Spleen (tissue), 11 donors: ENCODE measurements at regions not wholly inside any gene's neighbourhood (a gene's known extent, or its start where the extent isn't known, plus 50 kb on each side); places are given as distances from the start of the nearest gene placed in this dataset.

Source experiments
- DNase-seq: peaks from one replicate; pipeline ENCODE4 v3.0.0-alpha.2; 2020
- H3K27ac ChIP-seq, 8 donors: fragments of 200-600 bp; sonication (generic) in 7 of 8; 1 replicate in 4 of 8; 2 replicates in 4 of 8; pipeline versions ENCODE4 v1.5.0 to v1.8.0; 2016 to 2021; ENCODE audit warnings: inconsistent platforms in 4 of 8, mild to moderate bottlenecking in 4 of 8, moderate library complexity in 1 of 8
- H3K27me3 ChIP-seq, 7 donors: fragments of 200-600 bp; sonication (generic) in 6 of 7; replicated peaks in 1 of 7; 1 replicate in 4 of 7; 2 replicates in 3 of 7; pipeline versions ENCODE4 v1.5.0 to v1.8.0; 2016 to 2021; ENCODE audit warnings: inconsistent platforms in 3 of 7, mild to moderate bottlenecking in 1 of 7
- H3K36me3 ChIP-seq, 6 donors: fragments of 200-600 bp; sonication (generic) in 5 of 6; 1 replicate in 4 of 6; 2 replicates in 2 of 6; pipeline versions ENCODE4 v1.5.0 to v1.8.0; 2016 to 2021; ENCODE audit warnings: inconsistent platforms in 2 of 6
- H3K4me1 ChIP-seq, 6 donors: fragments of 200-600 bp; sonication (generic) in 5 of 6; 1 replicate in 3 of 6; 2 replicates in 3 of 6; pipeline versions ENCODE4 v1.5.0 to v1.8.0; 2016 to 2021; ENCODE audit warnings: inconsistent platforms in 3 of 6
- H3K4me3 ChIP-seq, 8 donors: fragments of 200-600 bp; sonication (generic) in 7 of 8; 1 replicate in 4 of 8; 2 replicates in 4 of 8; pipeline versions ENCODE4 v1.5.0 to v1.8.0; 2016 to 2021; ENCODE audit warnings: inconsistent platforms in 4 of 8, mild to moderate bottlenecking in 4 of 8, moderate library complexity in 2 of 8
- H3K9me3 ChIP-seq, 8 donors: fragments of 200-600 bp; sonication (generic) in 7 of 8; 1 replicate in 4 of 8; 2 replicates in 4 of 8; pipeline versions ENCODE4 v1.5.0 to v1.8.0; 2016 to 2021; ENCODE audit warnings: inconsistent platforms in 4 of 8
- CTCF ChIP-seq, 11 experiments: fragments of 200-600 bp in 7 of 11; fragments of 450-650 bp in 4 of 11; sonication (generic) in 4 of 11; IDR thresholded peaks in 8 of 11; conservative IDR thresholded peaks in 3 of 11; 1 replicate in 7 of 11; 2 replicates in 4 of 11; pipeline versions ENCODE4 v1.4.0 to v1.8.0; 2016 to 2021; ENCODE audit warnings: antibody characterized with exemption in 11 of 11, inconsistent platforms in 4 of 11, mild to moderate bottlenecking in 1 of 11
- POLR2A ChIP-seq, 3 donors: fragments of 450-650 bp; IDR thresholded peaks; one replicate each; pipeline ENCODE4 v1.5.1; 2017; ENCODE audit warnings: antibody characterized with exemption in 3 of 3, mild to moderate bottlenecking in 1 of 3
- POLR2AphosphoS5 ChIP-seq, 3 donors: sonication (generic); formaldehyde crosslinking; IDR thresholded peaks; one replicate each; pipeline ENCODE4 v1.5.1; 2017; ENCODE audit warnings: antibody characterized with exemption in 3 of 3
- WGBS, 5 donors: extraction: QIAGEN DNeasy Blood & Tissue Kit in 3 of 5; methylation state at CpG; one replicate each; pipeline versions ENCODE4 v1.1.5 to v1.1.7; 2013 to 2018; 5-methylcytosine and 5-hydroxymethylcytosine counted together
- intact Hi-C: fragments of 100-400 bp; cut with DNase I; formaldehyde crosslinking; loops from one replicate; pipeline ENCODE4 v1.15.0; 2023; ENCODE audit warnings: low total_unique reads
- donor health status: healthy with polysubstance abuse.
- donor health status: DM: no; HTN: no; CAD: no; lungs with moderate emphysema.
- donor health status: DM: no; HTN: no; CAD: no.
- donor health status: Bipolar disorder and iron deficiency.
- donor health status: healthy.
- donor health status: DM: no; HTN: no; CAD: no.
- donor health status: DM: yes; HTN: yes; CAD: no.

GRCh38 chr3:161599697-161600096 lies 103.1 kb downstream of the OTOL1 start:
- DNase-seq = no peak

GRCh38 chr3:161600173-161600572 lies 103.6 kb downstream of the OTOL1 start:
- Histone ChIP-seq H3K9me3 (no peaks in the 10 kb centered on the region), H3K4me1 (no peaks in the 10 kb centered on the region), H3K4me3 (no peak overlapping the region), H3K27ac (no peak overlapping the region), H3K27me3 (no peaks in the 10 kb centered on the region), H3K36me3 (no peaks in the 10 kb centered on the region)
- intact Hi-C loops = no loop called here
- no peak for DNase-seq
- 61 to 91% (median 70%) methylated on average over 5 of the region's 5 CpGs for WGBS, 5 donors
- TF ChIP-seq POLR2A (IDR thresholded peaks at IDR 0.05) (no peak), CTCF (IDR thresholded peaks at IDR 0.05 in 8 of 11, conservative IDR thresholded peaks at IDR 0.05 in 3 of 11) (no peak), POLR2AphosphoS5 (IDR thresholded peaks at IDR 0.05) (no peak)

More at GRCh38 chr3:161599697-161600096, 103.1 kb downstream of the OTOL1 start:
- TF ChIP-seq CTCF (IDR thresholded peaks at IDR 0.05 in 8 of 11, conservative IDR thresholded peaks at IDR 0.05 in 3 of 11) (no peak), POLR2AphosphoS5 (IDR thresholded peaks at IDR 0.05) (no peak), POLR2A (IDR thresholded peaks at IDR 0.05) (no peak)
- Histone ChIP-seq H3K4me3 (no peak overlapping the region), H3K9me3 (no peaks in the 10 kb centered on the region), H3K27me3 (no peaks in the 10 kb centered on the region), H3K36me3 (no peaks in the 10 kb centered on the region), H3K4me1 (no peaks in the 10 kb centered on the region), H3K27ac (no peak overlapping the region)
- WGBS, 5 donors = 70 to 90% (median 86%) methylated on average over 1 of the region's 1 CpG
- intact Hi-C loops = no loop called here

- intact Hi-C loops = no loop called here
- no peak overlapping the region for H3K27ac ChIP-seq
- no peaks in the 10 kb centered on the region for H3K4me1 ChIP-seq
- no peak for DNase-seq
- TF ChIP-seq POLR2A (IDR thresholded peaks at IDR 0.05) (no peak), CTCF (IDR thresholded peaks at IDR 0.05 in 8 of 11, conservative IDR thresholded peaks at IDR 0.05 in 3 of 11) (no peak), POLR2AphosphoS5 (IDR thresholded peaks at IDR 0.05) (no peak)
- no peak overlapping the region for H3K4me3 ChIP-seq
- H3K27me3 ChIP-seq = no peaks in the 10 kb centered on the region
- H3K9me3 ChIP-seq = no peaks in the 10 kb centered on the region
- 37 to 78% (median 62%) methylated on average over 1 of the region's 1 CpG for WGBS, 5 donors
- no peaks in the 10 kb centered on the region for H3K36me3 ChIP-seq
These were observed 105.9 kb downstream of the OTOL1 start for GRCh38 chr3:161602475-161602874.

- TF ChIP-seq POLR2AphosphoS5 (IDR thresholded peaks at IDR 0.05) (no peak), CTCF (IDR thresholded peaks at IDR 0.05 in 8 of 11, conservative IDR thresholded peaks at IDR 0.05 in 3 of 11) (no peak), POLR2A (IDR thresholded peaks at IDR 0.05) (no peak)
- Histone ChIP-seq H3K4me1 (no peaks in the 10 kb centered on the region), H3K9me3 (no peaks in the 10 kb centered on the region), H3K27me3 (no peaks in the 10 kb centered on the region), H3K27ac (no peak overlapping the region), H3K36me3 (no peaks in the 10 kb centered on the region), H3K4me3 (no peak overlapping the region)
- intact Hi-C loops = no loop called here
- no peak for DNase-seq
These were observed 106.3 kb downstream of the OTOL1 start for GRCh38 chr3:161602918-161603317.
